ENCODE measurements at regions not wholly inside any gene's neighbourhood (a gene's known extent, or its start where the extent isn't known, plus 50 kb on each side); places are given as distances from the start of the nearest gene placed in this dataset.
A peak's percentile ranks its signal among the peaks of the same experiment; 100 is the strongest.
"Not testable (repeated sequence)": the region's sequence is repeated elsewhere in the genome, so short reads cannot be mapped to it uniquely, and the experiment has no call there.

DNA sequence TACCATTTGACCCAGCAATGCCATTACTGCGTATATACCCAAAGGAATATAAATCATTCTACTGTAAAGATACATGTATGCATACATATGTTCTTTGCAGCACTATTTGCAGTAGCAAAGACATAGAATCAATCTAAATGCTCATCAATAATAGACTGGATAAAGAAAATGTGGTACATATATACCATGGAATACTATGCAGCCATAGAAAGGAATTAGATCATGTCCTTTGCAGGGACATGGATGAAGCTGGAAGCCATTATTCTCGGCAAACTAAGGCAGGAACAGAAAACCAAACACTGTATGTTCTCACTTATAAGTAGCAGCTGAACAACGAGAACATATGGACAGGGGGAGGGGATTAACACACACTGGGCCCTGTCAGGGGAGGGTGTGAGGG lies 54.8 kb upstream of the ZNF30 start:
- not testable (repeated sequence) for DNase-seq

DNA sequence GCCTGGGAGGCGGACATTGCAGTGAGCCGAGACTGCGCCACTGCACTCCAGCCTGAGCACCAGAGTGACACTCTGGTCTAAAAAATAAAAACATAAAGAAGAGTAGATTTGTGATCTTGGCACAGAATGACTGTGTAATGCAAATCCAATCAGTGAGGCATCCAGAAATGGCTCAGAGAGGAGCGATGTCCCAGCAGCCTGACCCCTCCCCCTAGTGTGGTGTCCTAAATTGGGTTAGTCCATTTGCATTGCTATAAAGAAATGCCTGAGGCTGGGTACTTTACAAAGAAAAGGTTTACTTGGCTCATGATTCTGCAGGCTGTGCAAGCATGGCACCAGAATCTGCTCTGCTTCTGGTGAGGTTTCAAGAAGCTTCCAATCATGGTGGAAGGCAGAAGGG lies 59.1 kb upstream of the ZNF30 start:
- no peak for DNase-seq

GRCh38 chr19:34865225-34865624 lies 61.5 kb upstream of the ZNF30 start:
- not testable (repeated sequence) for DNase-seq

- DNase-seq, result not testable (repeated sequence)
These were observed 66.6 kb upstream of the ZNF30 start for GRCh38 chr19:34859823-34860736.

DNA sequence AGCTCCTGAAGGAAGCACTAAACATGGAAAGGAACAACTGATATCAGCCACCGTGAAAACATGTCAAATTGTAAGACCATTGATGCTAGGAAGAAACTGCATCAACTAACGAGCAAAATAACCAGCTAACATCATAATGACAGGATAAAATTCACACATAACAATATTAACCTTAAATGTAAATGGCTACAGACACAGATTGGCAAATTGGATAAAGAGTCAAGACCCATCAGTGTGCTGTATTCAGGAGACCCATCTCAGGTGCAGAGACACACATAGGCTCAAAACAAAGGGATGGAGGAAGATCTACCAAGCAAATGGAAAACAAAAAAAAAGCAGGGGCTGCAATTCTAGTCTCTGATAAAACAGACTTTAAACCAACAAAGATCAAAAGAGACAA lies 67.4 kb upstream of the ZNF30 start:
- not testable (repeated sequence) for DNase-seq

DNA sequence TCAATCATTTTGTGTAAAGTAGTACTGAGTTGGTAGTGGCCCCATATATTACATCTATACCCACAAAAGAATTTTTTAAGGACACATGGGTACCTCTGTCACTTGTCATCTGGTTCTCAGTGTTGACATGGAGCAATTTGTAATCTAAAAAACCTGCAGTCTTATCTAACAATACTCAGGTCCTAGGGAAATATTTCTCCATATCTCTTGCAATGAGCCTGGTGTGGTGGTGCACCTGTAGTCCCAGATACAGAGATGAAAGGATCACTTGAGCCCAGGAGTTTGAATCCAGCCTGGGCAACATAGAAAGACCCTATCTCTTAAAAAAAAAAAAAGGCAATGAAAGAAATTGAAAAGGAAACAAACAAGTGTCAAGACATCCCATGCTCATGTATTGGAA lies 70.7 kb upstream of the ZNF30 start:
- DNase-seq, result no peak

- DNase-seq, result no peak
These were observed 73.3 kb upstream of the ZNF30 start for GRCh38 chr19:34853369-34853768.

DNA sequence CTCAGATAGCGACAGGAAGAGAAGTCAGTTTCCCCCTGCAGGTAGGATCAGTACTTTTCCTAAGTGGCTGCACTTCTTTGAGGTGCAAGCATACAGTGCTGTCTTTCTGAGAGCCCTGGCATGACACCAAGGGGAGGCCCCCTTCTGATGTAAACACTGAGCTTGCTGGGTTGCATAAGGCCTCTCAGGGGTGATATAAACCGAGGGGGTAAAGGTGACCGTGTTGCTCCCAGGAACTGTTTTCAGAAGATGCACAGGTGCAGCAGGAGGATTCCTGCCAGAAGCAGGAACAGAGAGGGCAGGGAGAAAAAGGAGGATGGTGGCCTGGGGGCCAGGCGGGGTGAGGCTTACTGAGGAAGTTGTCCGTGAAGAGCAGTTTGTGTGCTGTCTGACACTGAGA lies 74.0 kb upstream of the ZNF30 start:
- DNase-seq, result no peak

GRCh38 chr19:34851277-34851804 lies 75.4 kb upstream of the ZNF30 start:
- peak; percentile 1 for DNase-seq

DNA sequence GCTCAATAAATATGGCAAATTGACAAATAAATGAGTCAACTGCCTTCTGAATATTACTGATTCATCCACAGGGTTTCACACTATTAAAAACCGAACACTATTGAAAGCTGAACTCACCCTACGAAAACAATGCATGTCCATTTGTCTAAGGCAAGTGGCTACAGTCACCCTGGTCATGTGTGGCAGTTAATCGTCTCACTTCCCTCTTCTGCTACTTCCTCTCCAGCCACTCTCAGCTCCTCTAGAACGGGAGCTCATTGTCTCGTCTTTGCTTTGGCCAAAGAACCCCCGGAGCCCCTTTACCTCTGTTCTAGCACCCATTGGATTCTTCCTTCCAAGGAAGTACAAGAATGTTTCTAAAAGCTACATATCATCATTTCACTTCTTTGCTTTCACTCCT lies 74.4 kb upstream of the ZNF599 start:
- no peak for DNase-seq

- no peak for DNase-seq
These were observed 71.3 kb upstream of the ZNF599 start for GRCh38 chr19:34844277-34844676.

DNA sequence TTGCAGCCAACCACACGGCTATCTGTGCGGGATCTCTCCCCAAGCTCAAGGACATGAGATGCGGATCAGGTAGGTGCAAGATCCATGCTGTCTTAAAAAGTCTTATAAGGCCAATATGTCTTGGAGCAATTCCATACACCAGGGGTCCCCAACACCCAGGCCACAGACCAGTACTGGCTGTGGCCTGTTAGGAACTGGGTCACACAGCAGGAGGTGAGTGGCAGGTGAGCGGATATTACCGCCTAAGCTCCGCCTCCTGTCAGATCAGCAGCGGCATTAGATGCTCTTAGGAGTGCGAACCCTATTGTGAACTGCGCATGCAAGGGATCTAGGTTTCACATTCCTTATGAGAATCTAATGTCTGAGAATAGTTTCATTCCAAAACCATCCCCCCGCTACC lies 68.8 kb upstream of the ZNF599 start:
- DNase-seq, result peak; percentile 2

GRCh38 chr19:34838753-34839431 lies 65.9 kb upstream of the ZNF599 start:
- DNase-seq, result peak; percentile 9

DNA sequence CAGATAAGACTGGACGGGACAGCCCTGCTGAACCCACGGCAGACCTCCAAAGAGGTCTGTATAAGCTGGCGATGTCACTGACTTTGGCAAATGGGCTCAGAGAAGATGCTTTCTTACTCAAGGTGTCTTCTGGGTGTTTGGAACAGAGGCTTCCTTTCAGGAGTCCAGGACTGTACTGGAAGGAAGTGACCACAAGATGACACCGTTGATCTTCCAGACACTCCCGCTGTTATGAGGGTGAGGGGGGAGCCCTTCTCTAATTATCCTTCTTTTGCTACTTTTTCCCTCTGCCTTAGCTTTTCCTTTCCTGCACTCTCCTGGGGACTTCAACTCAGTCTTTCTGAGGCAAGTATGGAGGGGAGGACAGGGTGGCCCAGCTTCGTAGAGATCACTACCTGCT lies 65.2 kb upstream of the ZNF599 start:
- peak; percentile 20 for DNase-seq

- DNase-seq, result no peak
These were observed 64.2 kb upstream of the ZNF599 start for GRCh38 chr19:34837262-34837661.

DNA sequence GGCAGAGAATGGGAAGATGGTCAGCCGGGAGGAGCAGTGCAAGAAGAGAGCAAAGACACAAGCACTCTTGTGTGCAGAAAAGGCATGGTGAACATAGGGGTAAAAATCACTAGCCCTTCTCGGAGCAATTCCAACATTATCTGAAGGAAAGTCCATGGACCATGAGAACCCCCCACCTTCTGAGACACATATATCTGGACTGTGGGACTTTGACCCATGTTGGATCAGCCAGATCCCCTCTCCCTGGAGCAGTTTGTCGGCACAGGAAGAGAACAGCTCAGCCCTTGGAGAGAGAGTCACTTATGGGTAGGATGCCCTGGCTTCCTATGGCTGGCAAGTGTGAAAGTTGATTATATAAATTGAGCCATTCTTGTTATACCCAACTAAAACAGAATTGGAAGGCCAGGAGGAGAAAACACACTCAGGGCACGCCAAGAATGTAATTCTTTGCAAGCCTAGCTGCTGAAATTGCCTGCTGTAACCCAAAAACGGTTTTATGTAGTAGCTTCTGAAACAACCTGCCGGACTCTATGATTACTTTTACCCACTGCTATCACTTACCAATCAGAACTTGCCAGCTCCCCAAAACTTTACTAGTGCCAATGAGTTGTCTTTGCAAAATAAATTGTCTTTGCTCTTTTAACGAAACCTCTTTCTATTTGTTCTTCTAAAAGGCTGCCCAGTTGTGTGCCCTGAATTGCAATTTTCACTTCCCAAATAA lies 62.8 kb upstream of the ZNF599 start:
- DNase-seq, result no peak

DNA sequence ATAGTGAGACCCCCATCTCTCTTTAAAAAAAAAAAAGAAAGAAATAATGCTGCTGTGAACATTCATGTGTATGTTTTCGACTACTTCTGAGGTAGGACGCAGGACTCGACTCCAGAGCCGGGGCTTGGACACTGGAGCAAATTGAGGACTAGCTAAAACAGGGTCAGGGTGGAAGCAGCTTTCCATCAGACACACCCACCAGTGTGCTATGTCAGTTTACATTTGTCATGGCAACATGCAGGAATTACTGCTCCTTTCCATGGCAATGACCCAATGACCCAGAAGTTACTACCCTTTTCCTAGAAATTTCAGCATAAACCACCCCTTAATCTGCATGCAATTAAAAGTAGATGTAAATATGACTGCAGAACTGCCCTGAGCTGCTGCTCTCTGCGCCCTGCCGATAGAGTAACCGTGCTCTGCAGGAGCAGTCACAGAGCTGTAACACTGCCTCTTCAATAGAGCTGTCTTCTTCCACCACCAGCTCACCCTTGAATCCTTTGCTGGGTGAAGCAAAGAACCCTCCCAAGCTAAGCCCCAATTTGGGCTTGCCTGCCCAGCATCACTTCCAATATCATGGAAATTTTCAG lies 61.6 kb upstream of the ZNF599 start:
- no peak for DNase-seq

- DNase-seq, result no peak
These were observed 59.6 kb upstream of the ZNF599 start for GRCh38 chr19:34832581-34833112.

DNA sequence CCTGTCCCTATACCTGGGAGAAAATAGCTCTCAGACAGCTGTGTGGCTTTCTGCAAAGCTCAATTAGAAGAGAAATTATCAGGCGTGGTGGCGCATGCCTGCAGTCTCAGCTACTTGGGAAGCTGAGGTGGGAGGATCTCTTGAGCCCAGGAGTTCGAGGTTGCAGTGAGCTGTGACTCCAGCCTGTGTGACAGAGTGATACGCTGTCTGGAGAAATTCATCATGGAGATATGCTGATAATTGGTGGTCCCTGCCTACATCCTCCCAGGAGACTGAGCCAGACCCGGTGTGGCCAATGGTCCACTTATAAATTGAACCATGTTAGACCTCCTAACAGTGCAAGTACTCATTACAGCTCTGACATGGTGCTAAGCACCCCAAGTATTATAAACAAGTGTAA lies 58.7 kb upstream of the ZNF599 start:
- DNase-seq, result no peak

GRCh38 chr19:34828156-34828555 lies 55.1 kb upstream of the ZNF599 start:
- DNase-seq, result no peak

DNA sequence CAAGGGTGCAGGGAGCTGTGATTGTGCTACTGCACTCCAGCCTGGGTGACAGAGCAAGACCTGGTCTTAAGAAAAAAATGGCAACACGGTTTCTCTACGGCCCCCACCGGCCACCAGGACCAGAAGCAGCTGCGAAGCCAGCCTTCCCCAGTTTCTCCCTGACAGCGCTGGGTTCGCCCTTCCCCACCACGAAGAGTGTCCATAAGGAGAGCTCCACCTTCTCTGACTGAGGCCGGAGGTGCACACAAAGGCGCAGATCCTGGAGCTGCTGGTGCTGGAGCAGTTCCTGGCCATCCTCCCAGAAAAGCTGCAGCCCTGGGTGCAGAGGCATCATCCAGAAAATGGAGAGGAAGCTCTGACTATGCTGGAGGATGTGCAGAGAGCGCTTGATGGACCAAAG lies 52.2 kb upstream of the ZNF599 start:
- no peak for DNase-seq

GRCh38 chr19:34824686-34825085 lies 51.7 kb upstream of the ZNF599 start:
- no peak for DNase-seq
